ENCODE measurements at regions not wholly inside any gene's neighbourhood (a gene's known extent, or its start where the extent isn't known, plus 50 kb on each side); places are given as distances from the start of the nearest gene placed in this dataset.

DNA sequence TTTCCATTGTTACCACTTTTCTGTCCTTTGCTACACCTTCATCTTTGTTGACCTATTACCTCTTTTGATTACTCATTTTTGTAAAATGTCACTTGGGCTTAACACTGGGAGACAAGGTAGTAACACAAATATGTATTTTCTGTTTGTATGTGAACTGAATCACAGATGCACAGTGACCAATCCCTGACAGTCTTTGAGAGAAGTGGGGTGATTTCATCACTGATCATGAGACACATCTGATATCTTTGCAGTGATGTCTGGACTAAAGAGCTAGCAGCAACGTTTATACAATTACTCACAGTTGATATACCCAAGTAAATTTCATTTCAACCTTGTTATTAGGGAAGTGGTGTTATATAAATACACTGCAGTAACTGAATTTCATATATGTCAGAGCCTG lies 1397.4 kb upstream of the SPRY2 start:
- TF ChIP-seq, protein P1, sequence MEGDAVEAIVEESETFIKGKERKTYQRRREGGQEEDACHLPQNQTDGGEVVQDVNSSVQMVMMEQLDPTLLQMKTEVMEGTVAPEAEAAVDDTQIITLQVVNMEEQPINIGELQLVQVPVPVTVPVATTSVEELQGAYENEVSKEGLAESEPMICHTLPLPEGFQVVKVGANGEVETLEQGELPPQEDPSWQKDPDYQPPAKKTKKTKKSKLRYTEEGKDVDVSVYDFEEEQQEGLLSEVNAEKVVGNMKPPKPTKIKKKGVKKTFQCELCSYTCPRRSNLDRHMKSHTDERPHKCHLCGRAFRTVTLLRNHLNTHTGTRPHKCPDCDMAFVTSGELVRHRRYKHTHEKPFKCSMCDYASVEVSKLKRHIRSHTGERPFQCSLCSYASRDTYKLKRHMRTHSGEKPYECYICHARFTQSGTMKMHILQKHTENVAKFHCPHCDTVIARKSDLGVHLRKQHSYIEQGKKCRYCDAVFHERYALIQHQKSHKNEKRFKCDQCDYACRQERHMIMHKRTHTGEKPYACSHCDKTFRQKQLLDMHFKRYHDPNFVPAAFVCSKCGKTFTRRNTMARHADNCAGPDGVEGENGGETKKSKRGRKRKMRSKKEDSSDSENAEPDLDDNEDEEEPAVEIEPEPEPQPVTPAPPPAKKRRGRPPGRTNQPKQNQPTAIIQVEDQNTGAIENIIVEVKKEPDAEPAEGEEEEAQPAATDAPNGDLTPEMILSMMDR (conservative IDR thresholded peaks at IDR 0.05; ENCODE audit: low read depth, low read length): no peak
- no peak for TF ChIP-seq EZH2 (IDR thresholded peaks at IDR 0.05; ENCODE audit: low read length, unreplicated experiment)
- TF ChIP-seq EZH2phosphoT487 (IDR thresholded peaks at IDR 0.05; ENCODE audit: borderline replicate concordance, low read length): no peak
- H3K9me2 ChIP-seq (replicated peaks; ENCODE audit: low read length): no peaks in the 10 kb centered on the region
- no peaks in the 10 kb centered on the region for H3K27me3 ChIP-seq (ENCODE audit: low read length)
- no peaks in the 10 kb centered on the region for H4K20me1 ChIP-seq (ENCODE audit: low read length)
- no peak overlapping the region; the same call in 1 of the 2 replicates for H3K9ac ChIP-seq (ENCODE audit: low read length)
- ATAC-seq (peak; percentile 98), DNase-seq (peak; percentile 72)
- H3K4me1 ChIP-seq (ENCODE audit: insufficient read depth, low read length): peaks cover 14% of the 10 kb centered on the region
- no peaks in the 10 kb centered on the region for H3K9me3 ChIP-seq (ENCODE audit: low read length)
- POLR2A ChIA-PET (ENCODE audit: unreplicated experiment): no interaction called here
- no peak overlapping the region for H2AFZ ChIP-seq (ENCODE audit: low read length)
- no peak overlapping the region for H3K4me3 ChIP-seq (ENCODE audit: low read length)
- H3K79me2 ChIP-seq (ENCODE audit: low read length): no peaks in the 10 kb centered on the region
- H3K27ac ChIP-seq (ENCODE audit: low read length): peak overlapping the region; percentile 65
- CTCF ChIA-PET: no interaction called here
- H3K4me2 ChIP-seq (ENCODE audit: low read length): peak overlapping the region; percentile 33; the same call in 1 of the 2 replicates
- no TSS peak for BruUV-seq (replicated peaks)
- H3F3A ChIP-seq (ENCODE audit: low read length, unreplicated experiment): no peaks in the 10 kb centered on the region
- intact Hi-C loops (cut with micrococcal nuclease): no loop called here
- no peaks in the 10 kb centered on the region for H3K36me3 ChIP-seq (ENCODE audit: low read depth, low read length)

DNA sequence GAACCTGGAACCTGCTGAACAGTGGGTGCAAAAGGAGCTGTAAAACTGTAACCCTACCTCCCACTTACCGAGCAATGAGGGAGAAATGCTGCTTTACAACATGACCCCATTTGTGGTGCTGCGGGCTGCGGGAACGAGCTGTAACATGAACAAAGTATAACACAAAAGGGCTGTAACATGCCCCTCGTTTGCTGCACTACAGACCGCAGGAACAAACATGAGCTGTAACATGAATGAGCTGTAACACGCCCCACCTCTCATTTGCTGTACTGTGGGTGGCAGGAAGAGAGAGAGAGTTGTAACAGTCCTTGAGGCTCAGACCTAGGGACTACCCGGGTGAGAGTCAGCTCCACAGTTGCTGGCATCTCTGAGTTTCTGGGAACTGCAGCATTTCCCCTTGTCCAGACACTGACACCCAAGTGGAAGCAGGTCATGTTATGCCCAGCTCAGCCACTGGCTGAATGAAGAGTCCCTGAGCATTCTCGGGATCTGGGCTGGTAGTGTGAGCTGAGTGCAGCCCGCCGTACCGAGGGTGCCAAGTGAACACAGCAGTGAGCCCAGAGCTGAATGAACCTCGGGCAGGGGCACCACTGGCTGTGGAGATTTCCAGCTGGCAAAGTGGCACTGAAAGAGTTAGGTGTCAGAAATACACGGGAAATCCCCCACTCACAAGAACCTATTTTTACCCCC lies 1385.3 kb upstream of the SPRY2 start:
- ATAC-seq (no peak), DNase-seq (no peak)
- Histone ChIP-seq H2AFZ (ENCODE audit: low read length) (no peak overlapping the region), H3K4me1 (ENCODE audit: insufficient read depth, low read length) (no peaks in the 10 kb centered on the region), H3K27me3 (ENCODE audit: low read length) (no peaks in the 10 kb centered on the region), H3K36me3 (ENCODE audit: low read depth, low read length) (no peaks in the 10 kb centered on the region), H3K9ac (ENCODE audit: low read length) (no peak overlapping the region), H3F3A (ENCODE audit: low read length, unreplicated experiment) (no peaks in the 10 kb centered on the region), H3K27ac (ENCODE audit: low read length) (no peak overlapping the region), H3K79me2 (ENCODE audit: low read length) (no peaks in the 10 kb centered on the region), H4K20me1 (ENCODE audit: low read length) (no peaks in the 10 kb centered on the region), H3K9me3 (ENCODE audit: low read length) (no peaks in the 10 kb centered on the region), H3K9me2 (replicated peaks; ENCODE audit: low read length) (no peaks in the 10 kb centered on the region), H3K4me2 (ENCODE audit: low read length) (no peak overlapping the region), H3K4me3 (ENCODE audit: low read length) (no peak overlapping the region)
- intact Hi-C loops (cut with micrococcal nuclease): no loop called here
- ChIA-PET CTCF (no interaction called here), POLR2A (ENCODE audit: unreplicated experiment) (no interaction called here)
- no peak for TF ChIP-seq EZH2 (IDR thresholded peaks at IDR 0.05; ENCODE audit: low read length, unreplicated experiment)
- TF ChIP-seq EZH2phosphoT487 (IDR thresholded peaks at IDR 0.05; ENCODE audit: borderline replicate concordance, low read length): no peak
- TF ChIP-seq, protein P1 (conservative IDR thresholded peaks at IDR 0.05; ENCODE audit: low read depth, low read length): no peak
- BruUV-seq (replicated peaks): no TSS peak

DNA sequence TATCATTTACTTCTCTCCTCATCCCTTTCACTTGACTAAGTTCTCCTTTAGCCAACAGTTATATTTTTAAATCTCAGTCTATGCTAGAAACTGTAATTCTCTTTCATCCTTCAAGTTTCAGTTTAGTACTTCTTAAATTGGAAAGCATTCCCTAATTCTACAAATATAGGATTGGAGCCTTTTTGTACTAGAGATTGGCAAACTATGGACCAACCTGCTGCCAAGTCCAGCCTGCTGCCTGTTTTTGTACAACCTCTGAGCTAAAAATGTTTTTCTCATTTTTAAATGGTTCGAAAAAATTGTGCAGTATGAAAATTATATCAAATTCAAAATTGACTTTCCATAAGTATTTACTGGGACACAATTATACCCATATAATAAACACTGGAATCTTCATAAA lies 1381.5 kb upstream of the SPRY2 start:
- no peaks in the 10 kb centered on the region for H3K79me2 ChIP-seq (ENCODE audit: low read length)
- no peak overlapping the region for H3K9ac ChIP-seq (ENCODE audit: low read length)
- no peaks in the 10 kb centered on the region for H3K36me3 ChIP-seq (ENCODE audit: low read depth, low read length)
- CTCF ChIA-PET: no interaction called here
- H3K4me3 ChIP-seq (ENCODE audit: low read length): no peak overlapping the region
- no peaks in the 10 kb centered on the region for H3F3A ChIP-seq (ENCODE audit: low read length, unreplicated experiment)
- POLR2A ChIA-PET (ENCODE audit: unreplicated experiment): no interaction called here
- H3K27me3 ChIP-seq (ENCODE audit: low read length): no peaks in the 10 kb centered on the region
- H2AFZ ChIP-seq (ENCODE audit: low read length): no peak overlapping the region
- no peaks in the 10 kb centered on the region for H4K20me1 ChIP-seq (ENCODE audit: low read length)
- DNase-seq (no peak), ATAC-seq (no peak)
- intact Hi-C loops (cut with micrococcal nuclease): no loop called here
- H3K4me1 ChIP-seq (ENCODE audit: insufficient read depth, low read length): no peaks in the 10 kb centered on the region
- BruUV-seq (replicated peaks): no TSS peak
- TF ChIP-seq, protein P1 (conservative IDR thresholded peaks at IDR 0.05; ENCODE audit: low read depth, low read length): no peak
- TF ChIP-seq EZH2phosphoT487 (IDR thresholded peaks at IDR 0.05; ENCODE audit: borderline replicate concordance, low read length) (no peak), EZH2 (IDR thresholded peaks at IDR 0.05; ENCODE audit: low read length, unreplicated experiment) (no peak)
- H3K9me2 ChIP-seq (replicated peaks; ENCODE audit: low read length): no peaks in the 10 kb centered on the region
- H3K27ac ChIP-seq (ENCODE audit: low read length): no peak overlapping the region
- no peak overlapping the region for H3K4me2 ChIP-seq (ENCODE audit: low read length)
- no peaks in the 10 kb centered on the region for H3K9me3 ChIP-seq (ENCODE audit: low read length)
